Lung (tissue), 11 donors: ENCODE measurements at regions not wholly inside any gene's neighbourhood (a gene's known extent, or its start where the extent isn't known, plus 50 kb on each side); places are given as distances from the start of the nearest gene placed in this dataset.

Source experiments
- ATAC-seq: fragments of 200-7000 bp; cut with Tn5 transposase; one replicate; pipeline ENCODE4 v1.9.1; 2020; ENCODE audit warnings: moderate number of reproducible peaks; ENCODE audit not compliant: insufficient read depth, low FRiP score
- DNase-seq, 3 donors: peaks; one replicate each; pipeline ENCODE4 v3.0.0-alpha.2; 2013 to 2017
- H3K27ac ChIP-seq, 2 donors: one replicate each; pipeline ENCODE4 v1.5.1; 2013; ENCODE audit warnings: mild to moderate bottlenecking in 2 of 2, moderate library complexity in 2 of 2, control low read depth in 1 of 2, inconsistent platforms in 1 of 2, low read depth in 1 of 2, low read length in 1 of 2
- H3K27me3 ChIP-seq, 3 donors: one replicate each; pipeline ENCODE4 v1.5.1; 2013; ENCODE audit warnings: low read length in 2 of 3; ENCODE audit not compliant: control insufficient read depth in 3 of 3, insufficient read depth in 3 of 3
- H3K36me3 ChIP-seq, 4 donors: one replicate each; pipeline ENCODE4 v1.5.1; 2013; ENCODE audit warnings: low read length in 4 of 4, mild to moderate bottlenecking in 1 of 4, moderate library complexity in 1 of 4; ENCODE audit not compliant: control insufficient read depth in 4 of 4, insufficient read depth in 4 of 4
- H3K4me1 ChIP-seq, 5 donors: one replicate each; pipeline ENCODE4 v1.5.1; 2013; ENCODE audit warnings: low read length in 5 of 5, mild to moderate bottlenecking in 2 of 5, moderate library complexity in 1 of 5; ENCODE audit not compliant: control insufficient read depth in 5 of 5, insufficient read depth in 5 of 5
- H3K4me3 ChIP-seq: one replicate; pipeline ENCODE4 v1.5.1; 2013; ENCODE audit warnings: mild to moderate bottlenecking, control low read depth, moderate library complexity
- H3K9ac ChIP-seq, 2 donors: one replicate each; pipeline ENCODE4 v1.5.1; 2013; ENCODE audit warnings: low read length in 2 of 2, control low read depth in 1 of 2; ENCODE audit not compliant: insufficient read depth in 1 of 2
- H3K9me3 ChIP-seq, 4 donors: one replicate each; pipeline ENCODE4 v1.5.1; 2013; ENCODE audit warnings: low read length in 3 of 4, mild to moderate bottlenecking in 1 of 4, moderate library complexity in 1 of 4; ENCODE audit not compliant: control insufficient read depth in 4 of 4, insufficient read depth in 3 of 4
- CTCF ChIP-seq: IDR thresholded peaks from 2 replicates; pipeline ENCODE4 v1.5.1; 2012; ENCODE audit warnings: mild to moderate bottlenecking; ENCODE audit errors: control extremely low read depth, extremely low read depth
- WGBS, 2 donors: extraction: QIAGEN DNeasy Blood & Tissue Kit; methylation state at CpG; one replicate each; pipeline ENCODE4 v1.1.7; 2013; 5-methylcytosine and 5-hydroxymethylcytosine counted together
- donor health status: control.
- donor health status: control.
- donor health status: Bipolar disorder and iron deficiency.
- donor health status: healthy.
- donor health status: DM: yes; HTN: yes; CAD: no.

GRCh38 chr13:79918620-79919019, 422.3 kb downstream of the SPRY2 start:
- TF ChIP-seq CTCF, result no peak
- Histone ChIP-seq H3K9me3 (peaks cover 0 to 11% (median 0%) of the 10 kb centered on the region in 4 donors), H3K36me3 (no peaks in the 10 kb centered on the region), H3K27ac (no peak overlapping the region), H3K9ac (no peak overlapping the region), H3K27me3 (no peaks in the 10 kb centered on the region), H3K4me3 (no peak overlapping the region), H3K4me1 (peaks cover 0 to 22% (median 4%) of the 10 kb centered on the region in 5 donors)
- DNase-seq, result peak in 2 of 3 donors; percentile 42 to 60
- WGBS, 2 donors, result 69 to 72% methylated on average over 3 of the region's 3 CpGs
- ATAC-seq, result no peak

GRCh38 chr13:79917628-79918027, 423.3 kb downstream of the SPRY2 start:
- WGBS, 2 donors, result 84 to 90% methylated on average over 3 of the region's 3 CpGs
- ATAC-seq (no peak), DNase-seq (no peak)
- H3K9ac ChIP-seq, result no peak overlapping the region
- H3K27ac ChIP-seq, result no peak overlapping the region
- H3K4me3 ChIP-seq, result no peak overlapping the region
- no peaks in the 10 kb centered on the region for H3K36me3 ChIP-seq
- H3K9me3 ChIP-seq, result peaks cover 0 to 11% (median 0%) of the 10 kb centered on the region in 4 donors
- H3K4me1 ChIP-seq, result peaks cover 0 to 22% (median 4%) of the 10 kb centered on the region in 5 donors
- H3K27me3 ChIP-seq, result no peaks in the 10 kb centered on the region
- no peak for TF ChIP-seq CTCF

GRCh38 chr13:79915114-79915811, 425.7 kb downstream of the SPRY2 start:
- peaks cover 0 to 26% (median 4%) of the 10 kb centered on the region in 5 donors for H3K4me1 ChIP-seq
- no peak for TF ChIP-seq CTCF
- H3K27me3 ChIP-seq, result no peaks in the 10 kb centered on the region
- H3K9ac ChIP-seq, result no peak overlapping the region
- H3K9me3 ChIP-seq, result no peaks in the 10 kb centered on the region
- H3K36me3 ChIP-seq, result no peaks in the 10 kb centered on the region
- no peak overlapping the region for H3K4me3 ChIP-seq
- H3K27ac ChIP-seq, result no peak overlapping the region
- DNase-seq (peak; percentile 59 to 93 (median 90)), ATAC-seq (no peak)
- WGBS, 2 donors, result 75 to 85% methylated on average over 7 of the region's 7 CpGs
